H1 (cell line): ENCODE measurements at regions not wholly inside any gene's neighbourhood (a gene's known extent, or its start where the extent isn't known, plus 50 kb on each side); places are given as distances from the start of the nearest gene placed in this dataset.

Experiments
- CTCF ChIA-PET: fragments of 300-600 bp; sonication (Branson Sonifier 250); formaldehyde crosslinking; loops from one replicate; lab custom pipeline; 2021; ENCODE audit not compliant: partially characterized antibody; lab: Charles Lee
- POLR2A ChIA-PET: fragments of 300-600 bp; sonication (Branson Sonifier 250); formaldehyde crosslinking; loops from one replicate; lab custom pipeline; 2021; ENCODE audit warnings: inconsistent platforms; ENCODE audit not compliant: partially characterized antibody; lab: Charles Lee
- DNase-seq, 2 experiments: peaks; one replicate each; pipeline versions ENCODE4 v3.0.0 to v3.0.0-alpha.2; 2010 to 2022; ENCODE audit warnings: low spot score in 2 of 2, low read depth in 1 of 2, mixed read lengths in 1 of 2
- FAIRE-seq: peaks from 2 replicates; lab custom pipeline; 2011; peaks lifted over from hg19 to GRCh38; lab: Jason Lieb, UNC
- H2AFZ ChIP-seq: 2 replicates; pipeline ENCODE4 v1.8.1; 2012; ENCODE audit warnings: low read length, inconsistent platforms
- H2AK5ac ChIP-seq: 2 replicates; pipeline ENCODE4 v1.6.1; 2013; ENCODE audit warnings: low read depth, low read length
- H2BK120ac ChIP-seq: replicated peaks from 2 replicates; pipeline ENCODE3; 2013; ENCODE audit warnings: low read depth, low read length, inconsistent platforms
- H2BK12ac ChIP-seq: 2 replicates; pipeline ENCODE4 v1.6.1; 2013; ENCODE audit warnings: low read depth, low read length
- H2BK15ac ChIP-seq: 2 replicates; pipeline ENCODE4 v1.6.1; 2013; ENCODE audit warnings: low read length
- H2BK20ac ChIP-seq: 2 replicates; pipeline ENCODE4 v1.6.1; 2013; ENCODE audit warnings: low read length
- H2BK5ac ChIP-seq: 2 replicates; pipeline ENCODE4 v1.6.1; 2013; ENCODE audit warnings: low read depth, low read length
- H3K14ac ChIP-seq: 2 replicates; pipeline ENCODE4 v1.6.1; 2013; ENCODE audit warnings: inconsistent platforms; ENCODE audit not compliant: insufficient read length
- H3K18ac ChIP-seq: 2 replicates; pipeline ENCODE4 v1.6.1; 2013; ENCODE audit warnings: low read length; ENCODE audit errors: extremely low read depth
- H3K23ac ChIP-seq: 2 replicates; pipeline ENCODE4 v1.6.1; 2013; ENCODE audit warnings: inconsistent platforms; ENCODE audit not compliant: insufficient read length
- H3K23me2 ChIP-seq: 2 replicates; pipeline ENCODE4 v1.6.1; 2013; ENCODE audit warnings: low read depth, low read length
- H3K27ac ChIP-seq: 2 replicates; pipeline ENCODE4 v1.6.1; 2011; ENCODE audit warnings: low read depth, low read length, inconsistent platforms
- H3K27me3 ChIP-seq, 4 experiments: replicated peaks in 1 of 4; 1 replicate in 1 of 4; 2 replicates in 3 of 4; pipeline versions ENCODE4 v1.6.1 to v1.8.1; 2011 to 2013; ENCODE audit warnings: low read length in 3 of 4, mild to moderate bottlenecking in 3 of 4, inconsistent platforms in 2 of 4, mixed read lengths in 2 of 4, moderate library complexity in 1 of 4; ENCODE audit not compliant: control insufficient read depth in 3 of 4, insufficient read depth in 3 of 4; ENCODE audit errors: extremely low read depth in 1 of 4
- H3K36me3 ChIP-seq, 4 experiments: 2 replicates each; pipeline versions ENCODE4 v1.6.1 to v1.8.1; 2011 to 2013; ENCODE audit warnings: mild to moderate bottlenecking in 4 of 4, low read length in 3 of 4, moderate library complexity in 2 of 4, control low read depth in 1 of 4, inconsistent platforms in 1 of 4; ENCODE audit not compliant: insufficient read depth in 4 of 4, control insufficient read depth in 2 of 4
- H3K4ac ChIP-seq: replicated peaks from 2 replicates; pipeline ENCODE3; 2013; ENCODE audit warnings: low read length, low read depth, mixed read lengths, inconsistent platforms; ENCODE audit not compliant: insufficient read length
- H3K4me1 ChIP-seq, 4 experiments: replicated peaks in 1 of 4; 1 replicate in 1 of 4; 2 replicates in 3 of 4; pipeline versions ENCODE4 v1.6.1 to v1.8.1; 2011 to 2013; ENCODE audit warnings: low read length in 3 of 4, inconsistent platforms in 2 of 4, mixed read lengths in 1 of 4; ENCODE audit not compliant: insufficient read depth in 4 of 4, control insufficient read depth in 3 of 4
- H3K4me2 ChIP-seq, 2 experiments: 2 replicates each; pipeline versions ENCODE4 v1.6.1 to v1.8.1; 2011 to 2013; ENCODE audit warnings: low read depth in 2 of 2, low read length in 2 of 2, control low read depth in 1 of 2, inconsistent platforms in 1 of 2, mild to moderate bottlenecking in 1 of 2; ENCODE audit not compliant: insufficient read depth in 1 of 2
- H3K4me3 ChIP-seq, 4 experiments: fragments of 200-600, 300-600 bp in 1 of 4; sonication (generic), shearing (Covaris generic), sonication (Bioruptor Twin) in 1 of 4; 2 replicates each; pipeline versions ENCODE4 v1.5.1 to v1.8.1; 2011 to 2016; ENCODE audit warnings: low read length in 4 of 4, low read depth in 3 of 4, control low read depth in 2 of 4, inconsistent platforms in 2 of 4, mild to moderate bottlenecking in 2 of 4, mixed read lengths in 1 of 4, moderate library complexity in 1 of 4; ENCODE audit not compliant: insufficient read depth in 2 of 4; ENCODE audit errors: extremely low read depth in 1 of 4
- H3K56ac ChIP-seq: replicated peaks from 2 replicates; pipeline ENCODE3; 2013; ENCODE audit warnings: low read depth, mild to moderate bottlenecking, mixed read lengths, low read length, inconsistent platforms; ENCODE audit not compliant: insufficient read length
- H3K79me1 ChIP-seq: 2 replicates; pipeline ENCODE4 v1.6.1; 2013; ENCODE audit warnings: low read depth, low read length, control low read depth
- H3K79me2 ChIP-seq, 2 experiments: 2 replicates each; pipeline versions ENCODE4 v1.6.1 to v1.8.1; 2012 to 2013; ENCODE audit warnings: low read length in 2 of 2, mild to moderate bottlenecking in 2 of 2, inconsistent platforms in 1 of 2; ENCODE audit not compliant: insufficient read depth in 2 of 2, control insufficient read depth in 1 of 2
- H3K9ac ChIP-seq, 4 experiments: replicated peaks in 1 of 4; 1 replicate in 1 of 4; 2 replicates in 3 of 4; pipeline versions ENCODE4 v1.6.1 to v1.8.1; 2011 to 2013; ENCODE audit warnings: low read depth in 3 of 4, low read length in 3 of 4, control low read depth in 2 of 4, mild to moderate bottlenecking in 2 of 4, moderate library complexity in 2 of 4, inconsistent platforms in 1 of 4; ENCODE audit errors: extremely low read depth in 1 of 4
- H3K9me3 ChIP-seq, 2 experiments: 2 replicates each; pipeline versions ENCODE4 v1.6.1 to v1.8.1; 2012 to 2013; ENCODE audit warnings: mild to moderate bottlenecking in 2 of 2, moderate library complexity in 2 of 2, control low read depth in 1 of 2, inconsistent platforms in 1 of 2, low read depth in 1 of 2, low read length in 1 of 2, mixed read lengths in 1 of 2; ENCODE audit not compliant: insufficient read depth in 2 of 2
- H4K20me1 ChIP-seq, 2 experiments: replicated peaks in 1 of 2; 2 replicates each; pipeline versions ENCODE3 to v1.8.1; 2011 to 2013; ENCODE audit warnings: inconsistent platforms in 2 of 2, low read length in 2 of 2, mild to moderate bottlenecking in 1 of 2; ENCODE audit not compliant: insufficient read depth in 2 of 2, control insufficient read depth in 1 of 2
- H4K5ac ChIP-seq: 2 replicates; pipeline ENCODE4 v1.6.1; 2013; ENCODE audit warnings: low read length, low read depth, mixed read lengths, inconsistent platforms; ENCODE audit not compliant: insufficient read length
- H4K8ac ChIP-seq: 2 replicates; pipeline ENCODE4 v1.8.0; 2013; ENCODE audit warnings: mild to moderate bottlenecking, moderate library complexity, low read length, inconsistent platforms; ENCODE audit not compliant: insufficient read depth; ENCODE audit errors: extremely low read depth
- H4K91ac ChIP-seq: replicated peaks from 2 replicates; pipeline ENCODE3; 2013; ENCODE audit warnings: low read length, mixed read lengths, inconsistent platforms; ENCODE audit not compliant: insufficient read length
- ASH2L ChIP-seq: fragments of 200-600, 300-600 bp; sonication (generic); IDR thresholded peaks from one replicate; pipeline ENCODE4 v1.7.1; 2017; ENCODE audit warnings: low read length
- BRCA1 ChIP-seq: IDR thresholded peaks from 2 replicates; pipeline ENCODE4 v1.6.1; 2012; ENCODE audit warnings: low read depth, low read length, improper control_type of control experiment
- CBX5 ChIP-seq: fragments of 300-800, 300-1000 bp; sonication (generic); IDR thresholded peaks from 2 replicates; pipeline ENCODE4 v1.7.1; 2016; ENCODE audit warnings: antibody characterized with exemption, low read length, low read depth
- EP300 ChIP-seq, 2 experiments: IDR thresholded peaks; 1 replicate in 1 of 2; 2 replicates in 1 of 2; pipeline ENCODE4 v1.6.1; 2011 to 2012; ENCODE audit warnings: low read depth in 2 of 2, low read length in 2 of 2, mild to moderate bottlenecking in 2 of 2, borderline replicate concordance in 1 of 2, inconsistent platforms in 1 of 2, moderate library complexity in 1 of 2
- POU5F1 ChIP-seq: IDR thresholded peaks from 2 replicates; pipeline ENCODE4 v1.6.1; 2011; ENCODE audit warnings: low read depth, mild to moderate bottlenecking, low read length, moderate library complexity
- RAD21 ChIP-seq, 2 experiments: IDR thresholded peaks in 1 of 2; conservative IDR thresholded peaks in 1 of 2; 2 replicates each; pipeline ENCODE4 v1.6.1; 2011; ENCODE audit warnings: low read depth in 2 of 2, low read length in 2 of 2, improper control_type of control experiment in 1 of 2, inconsistent platforms in 1 of 2, mild to moderate bottlenecking in 1 of 2, moderate library complexity in 1 of 2
- SP4 ChIP-seq: IDR thresholded peaks from 2 replicates; pipeline ENCODE4 v1.6.1; 2012; ENCODE audit warnings: low read length, inconsistent platforms
- WGBS, 2 experiments: shearing (Covaris generic) in 1 of 2; methylation state at CpG; one replicate each; pipeline versions ENCODE4 v1.1.6 to v1.1.7; 2013 to 2015; ENCODE audit warnings: low lambda C conversion rate in 2 of 2, mixed read lengths in 2 of 2, inconsistent platforms in 1 of 2, low coverage in 1 of 2, missing lambda C conversion rate in 1 of 2; ENCODE audit not compliant: insufficient replicate concordance in 2 of 2, insufficient coverage in 1 of 2, insufficient read length in 1 of 2; ENCODE audit errors: extremely low coverage in 1 of 2, missing lambda C conversion rate in 1 of 2; 5-methylcytosine and 5-hydroxymethylcytosine counted together
- TF ChIP-seq, protein P1 (sequence below): IDR thresholded peaks from 2 replicates; pipeline ENCODE4 v1.6.1; 2012; ENCODE audit warnings: inconsistent platforms
- TF ChIP-seq, protein P2 (sequence below): IDR thresholded peaks from 2 replicates; pipeline ENCODE4 v1.6.1; 2012; ENCODE audit warnings: low read length, inconsistent platforms

DNA sequence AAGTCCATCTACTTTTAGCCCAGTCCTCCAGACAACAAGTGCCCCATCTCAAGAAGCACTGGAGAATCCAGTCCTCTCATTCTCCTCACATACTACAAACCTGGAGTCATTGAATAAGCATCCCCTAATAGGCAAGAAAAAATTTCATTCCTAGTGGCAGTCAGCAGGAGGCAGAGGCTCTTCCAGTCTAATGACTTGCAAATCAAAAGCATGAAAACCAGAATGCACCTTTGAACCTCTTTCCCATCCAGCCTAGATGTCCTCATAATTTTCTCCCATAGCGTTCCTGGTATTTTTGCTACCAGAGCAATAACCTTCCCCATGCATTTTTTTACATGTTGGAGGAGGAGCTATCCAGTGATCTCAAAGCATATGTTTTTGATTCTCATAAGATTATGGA, 252.6 kb downstream of the TTC32 start:
- H3K27me3 ChIP-seq, result no peaks in the 10 kb centered on the region
- H3K4me1 ChIP-seq, result peaks cover 0 to 3% (median 0%) of the 10 kb centered on the region in 4 experiments; a peak in 1 of 7 replicates
- H3K56ac ChIP-seq, result no peak overlapping the region
- no peak overlapping the region for H3K23ac ChIP-seq
- H2BK20ac ChIP-seq, result no peak overlapping the region
- H3K4me2 ChIP-seq, result no peak overlapping the region
- H3K9ac ChIP-seq, result no peak overlapping the region
- TF ChIP-seq RAD21 (IDR thresholded peaks at IDR 0.05 in 1 of 2, conservative IDR thresholded peaks at IDR 0.05 in 1 of 2; ENCODE audit: low read depth in 2 of 2, low read length in 2 of 2) (no peak), BRCA1 (no peak), EP300 (IDR thresholded peaks at IDR 0.05; ENCODE audit: borderline replicate concordance in 1 of 2, low read depth in 2 of 2, low read length in 2 of 2) (no peak), ASH2L (no peak), POU5F1 (no peak), CBX5 (no peak), SP4 (no peak)
- TF ChIP-seq, protein P1, sequence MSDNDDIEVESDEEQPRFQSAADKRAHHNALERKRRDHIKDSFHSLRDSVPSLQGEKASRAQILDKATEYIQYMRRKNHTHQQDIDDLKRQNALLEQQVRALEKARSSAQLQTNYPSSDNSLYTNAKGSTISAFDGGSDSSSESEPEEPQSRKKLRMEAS, result no peak
- TF ChIP-seq, protein P2, sequence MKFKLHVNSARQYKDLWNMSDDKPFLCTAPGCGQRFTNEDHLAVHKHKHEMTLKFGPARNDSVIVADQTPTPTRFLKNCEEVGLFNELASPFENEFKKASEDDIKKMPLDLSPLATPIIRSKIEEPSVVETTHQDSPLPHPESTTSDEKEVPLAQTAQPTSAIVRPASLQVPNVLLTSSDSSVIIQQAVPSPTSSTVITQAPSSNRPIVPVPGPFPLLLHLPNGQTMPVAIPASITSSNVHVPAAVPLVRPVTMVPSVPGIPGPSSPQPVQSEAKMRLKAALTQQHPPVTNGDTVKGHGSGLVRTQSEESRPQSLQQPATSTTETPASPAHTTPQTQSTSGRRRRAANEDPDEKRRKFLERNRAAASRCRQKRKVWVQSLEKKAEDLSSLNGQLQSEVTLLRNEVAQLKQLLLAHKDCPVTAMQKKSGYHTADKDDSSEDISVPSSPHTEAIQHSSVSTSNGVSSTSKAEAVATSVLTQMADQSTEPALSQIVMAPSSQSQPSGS, result no peak
- H2BK5ac ChIP-seq, result no peak overlapping the region
- no peak overlapping the region for H3K14ac ChIP-seq
- H3K9me3 ChIP-seq, result no peaks in the 10 kb centered on the region
- H4K91ac ChIP-seq, result no peak overlapping the region
- H2BK12ac ChIP-seq, result no peak overlapping the region
- POLR2A ChIA-PET, result no interaction called here
- DNase-seq (no peak), FAIRE-seq (no peak)
- no peak overlapping the region for H2BK15ac ChIP-seq
- H4K8ac ChIP-seq, result no peak overlapping the region
- peaks cover 1% of the 10 kb centered on the region; the same call in 1 of the 2 replicates for H3K23me2 ChIP-seq
- no peaks in the 10 kb centered on the region for H3K79me1 ChIP-seq
- H2AFZ ChIP-seq, result no peak overlapping the region
- H3K4ac ChIP-seq, result no peak overlapping the region
- H3K18ac ChIP-seq, result no peak overlapping the region
- no peak overlapping the region for H3K4me3 ChIP-seq
- 73% methylated on average over 1 of the region's 1 CpG; no CpG with 5 or more reads in 1 of the 2 experiments for WGBS, 2 experiments
- H2BK120ac ChIP-seq, result no peak overlapping the region
- no peaks in the 10 kb centered on the region for H3K79me2 ChIP-seq
- no peaks in the 10 kb centered on the region for H3K36me3 ChIP-seq
- no peak overlapping the region for H2AK5ac ChIP-seq
- no peak overlapping the region for H3K27ac ChIP-seq
- CTCF ChIA-PET, result interaction anchor here (0.6 to 1.1 kb wide), 3 partner anchors 16 to 279 kb away, joined by 3 read pairs; no protein-coding TSS in a partner anchor
- no peaks in the 10 kb centered on the region for H4K20me1 ChIP-seq
- H4K5ac ChIP-seq, result no peak overlapping the region
